SU-DHL-6 (cell line): ENCODE measurements at regions not wholly inside any gene's neighbourhood (a gene's known extent, or its start where the extent isn't known, plus 50 kb on each side); places are given as distances from the start of the nearest gene placed in this dataset.

Experiments
- H2AFZ ChIP-seq: fragments of 200-600 bp; sonication (generic); 2 replicates; pipeline ENCODE4 v1.6.1; 2014; ENCODE audit warnings: low read depth, mild to moderate bottlenecking, moderate library complexity, mixed read lengths, antibody characterized with exemption, low read length; ENCODE audit not compliant: severe bottlenecking
- H3F3A ChIP-seq: fragments of 200-600 bp; shearing (Covaris generic); 2 replicates; pipeline ENCODE4 v1.6.0; 2016; ENCODE audit warnings: antibody characterized with exemption, mild to moderate bottlenecking; ENCODE audit not compliant: insufficient read depth
- H3K27ac ChIP-seq: fragments of 200-600 bp; sonication (generic); 2 replicates; pipeline ENCODE4 v1.5.1; 2016; ENCODE audit warnings: low read depth, mild to moderate bottlenecking, low read length, moderate library complexity, mixed read lengths
- H3K27me3 ChIP-seq: fragments of 200-600 bp; sonication (generic), shearing (Covaris generic); 2 replicates; pipeline ENCODE4 v1.6.0; 2014; ENCODE audit warnings: mild to moderate bottlenecking, low read length
- H3K36me3 ChIP-seq: fragments of 200-600 bp; sonication (generic); 2 replicates; pipeline ENCODE4 v1.6.1; 2014; ENCODE audit warnings: mild to moderate bottlenecking, low read length, mixed read lengths
- H3K4me2 ChIP-seq: fragments of 300-600, 200-600 bp; shearing (Covaris generic), sonication (generic); 2 replicates; pipeline ENCODE4 v1.6.0; 2014; ENCODE audit warnings: low read length, low read depth, mild to moderate bottlenecking; ENCODE audit not compliant: poor library complexity, severe bottlenecking
- H3K4me3 ChIP-seq: fragments of 200-600 bp; sonication (generic); 2 replicates; pipeline ENCODE4 v1.5.1; 2014; ENCODE audit warnings: antibody characterized with exemption, low read length, mild to moderate bottlenecking, mixed read lengths; ENCODE audit not compliant: insufficient read depth, poor library complexity, severe bottlenecking
- H3K79me2 ChIP-seq: fragments of 200-600 bp; sonication (generic); 2 replicates; pipeline ENCODE4 v1.6.1; 2014; ENCODE audit warnings: mild to moderate bottlenecking, low read length, moderate library complexity; ENCODE audit not compliant: insufficient read depth
- H3K9ac ChIP-seq: fragments of 200-600 bp; sonication (generic); 2 replicates; pipeline ENCODE4 v1.7.0; 2014; ENCODE audit warnings: mild to moderate bottlenecking, low read length
- H3K9me2 ChIP-seq: fragments of 200-600 bp; sonication (generic); replicated peaks from 2 replicates; pipeline ENCODE4 v1.6.1; 2014; ENCODE audit warnings: low read length; ENCODE audit not compliant: insufficient read depth
- H3K9me3 ChIP-seq: fragments of 200-600 bp; sonication (generic); 2 replicates; pipeline ENCODE4 v1.6.1; 2014; ENCODE audit warnings: low read length, mixed read lengths; ENCODE audit not compliant: insufficient read depth
- H4K20me1 ChIP-seq: fragments of 200-600 bp; sonication (generic); 2 replicates; pipeline ENCODE4 v1.6.1; 2014; ENCODE audit warnings: low read depth, mild to moderate bottlenecking, antibody characterized with exemption, low read length, moderate library complexity, mixed read lengths
- EZH2phosphoT487 ChIP-seq: fragments of 200-600 bp; sonication (generic), shearing (Covaris generic); conservative IDR thresholded peaks from 2 replicates; pipeline ENCODE4 v1.6.1; 2018; ENCODE audit warnings: mild to moderate bottlenecking, antibody characterized with exemption, low read length, moderate library complexity, mixed read lengths
- TF ChIP-seq, protein P1 (sequence below): fragments of 200-600 bp; sonication (generic); IDR thresholded peaks from one replicate; pipeline ENCODE4 v1.5.1; 2017; ENCODE audit warnings: antibody characterized with exemption, mild to moderate bottlenecking, low read length, moderate library complexity; ENCODE audit not compliant: insufficient read depth, poor library complexity, severe bottlenecking

DNA sequence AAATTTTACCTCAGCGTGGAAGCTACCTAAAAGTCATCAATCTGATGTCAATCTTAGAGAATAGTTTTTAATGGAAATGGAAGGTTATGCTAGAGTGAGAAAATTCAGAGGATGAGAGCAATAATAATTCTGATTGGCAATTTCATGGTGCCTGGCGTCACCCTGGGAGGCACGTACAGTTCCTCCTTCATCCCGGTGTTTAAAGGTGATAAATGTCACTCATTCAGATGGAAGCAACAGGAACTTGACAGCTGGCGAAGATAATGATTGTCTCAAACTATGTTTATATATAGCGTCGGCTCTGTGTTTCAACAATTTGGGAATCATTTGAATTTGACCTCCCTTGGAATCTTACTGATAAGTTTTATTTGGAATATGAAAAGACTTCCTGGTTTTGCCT is 108.4 kb downstream of the MED10 start:
- TF ChIP-seq, protein P1, sequence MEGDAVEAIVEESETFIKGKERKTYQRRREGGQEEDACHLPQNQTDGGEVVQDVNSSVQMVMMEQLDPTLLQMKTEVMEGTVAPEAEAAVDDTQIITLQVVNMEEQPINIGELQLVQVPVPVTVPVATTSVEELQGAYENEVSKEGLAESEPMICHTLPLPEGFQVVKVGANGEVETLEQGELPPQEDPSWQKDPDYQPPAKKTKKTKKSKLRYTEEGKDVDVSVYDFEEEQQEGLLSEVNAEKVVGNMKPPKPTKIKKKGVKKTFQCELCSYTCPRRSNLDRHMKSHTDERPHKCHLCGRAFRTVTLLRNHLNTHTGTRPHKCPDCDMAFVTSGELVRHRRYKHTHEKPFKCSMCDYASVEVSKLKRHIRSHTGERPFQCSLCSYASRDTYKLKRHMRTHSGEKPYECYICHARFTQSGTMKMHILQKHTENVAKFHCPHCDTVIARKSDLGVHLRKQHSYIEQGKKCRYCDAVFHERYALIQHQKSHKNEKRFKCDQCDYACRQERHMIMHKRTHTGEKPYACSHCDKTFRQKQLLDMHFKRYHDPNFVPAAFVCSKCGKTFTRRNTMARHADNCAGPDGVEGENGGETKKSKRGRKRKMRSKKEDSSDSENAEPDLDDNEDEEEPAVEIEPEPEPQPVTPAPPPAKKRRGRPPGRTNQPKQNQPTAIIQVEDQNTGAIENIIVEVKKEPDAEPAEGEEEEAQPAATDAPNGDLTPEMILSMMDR: no peak
- TF ChIP-seq EZH2phosphoT487: no peak
- no peaks in the 10 kb centered on the region for H3F3A ChIP-seq
- H2AFZ ChIP-seq: no peak overlapping the region
- H3K9me2 ChIP-seq: no peaks in the 10 kb centered on the region
- no peaks in the 10 kb centered on the region for H3K36me3 ChIP-seq
- no peak overlapping the region for H3K4me2 ChIP-seq
- no peaks in the 10 kb centered on the region for H3K9me3 ChIP-seq
- no peaks in the 10 kb centered on the region for H3K79me2 ChIP-seq
- no peaks in the 10 kb centered on the region for H3K27me3 ChIP-seq
- H4K20me1 ChIP-seq: no peaks in the 10 kb centered on the region
- H3K4me3 ChIP-seq: no peak overlapping the region
- H3K9ac ChIP-seq: no peak overlapping the region
- H3K27ac ChIP-seq: no peak overlapping the region

DNA sequence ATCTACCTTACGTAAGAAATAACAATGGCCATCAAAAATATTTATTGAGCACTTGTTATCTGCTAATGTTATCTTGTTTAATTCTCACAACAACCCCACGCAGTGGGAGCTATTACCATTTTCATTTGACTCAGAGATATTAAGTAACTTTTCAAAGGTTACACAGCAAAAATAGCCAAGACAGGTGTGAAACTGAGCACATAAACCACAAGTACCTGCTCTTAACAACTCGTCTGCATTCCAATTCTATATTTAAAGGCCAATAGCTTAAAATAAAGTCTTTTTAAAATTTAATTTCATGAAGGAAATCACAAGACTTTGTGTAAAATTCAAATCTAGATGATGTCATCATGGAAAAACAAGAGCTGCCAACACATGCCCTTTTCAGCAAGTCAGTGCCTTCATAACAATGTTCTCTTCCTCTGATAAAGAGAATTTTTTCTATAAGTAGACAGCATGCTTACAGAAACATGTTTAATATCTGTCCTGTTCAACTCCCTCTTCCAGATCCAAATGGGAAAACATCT is 111.6 kb downstream of the MED10 start:
- Histone ChIP-seq H3K4me2 (no peak overlapping the region), H3K79me2 (no peaks in the 10 kb centered on the region), H4K20me1 (no peaks in the 10 kb centered on the region), H3K36me3 (no peaks in the 10 kb centered on the region), H3K4me3 (no peak overlapping the region), H3F3A (no peaks in the 10 kb centered on the region), H3K9me3 (no peaks in the 10 kb centered on the region), H3K9me2 (no peaks in the 10 kb centered on the region), H2AFZ (no peak overlapping the region), H3K27me3 (no peaks in the 10 kb centered on the region), H3K9ac (no peak overlapping the region), H3K27ac (no peak overlapping the region)
- no peak for TF ChIP-seq EZH2phosphoT487
- TF ChIP-seq, protein P1: no peak

DNA sequence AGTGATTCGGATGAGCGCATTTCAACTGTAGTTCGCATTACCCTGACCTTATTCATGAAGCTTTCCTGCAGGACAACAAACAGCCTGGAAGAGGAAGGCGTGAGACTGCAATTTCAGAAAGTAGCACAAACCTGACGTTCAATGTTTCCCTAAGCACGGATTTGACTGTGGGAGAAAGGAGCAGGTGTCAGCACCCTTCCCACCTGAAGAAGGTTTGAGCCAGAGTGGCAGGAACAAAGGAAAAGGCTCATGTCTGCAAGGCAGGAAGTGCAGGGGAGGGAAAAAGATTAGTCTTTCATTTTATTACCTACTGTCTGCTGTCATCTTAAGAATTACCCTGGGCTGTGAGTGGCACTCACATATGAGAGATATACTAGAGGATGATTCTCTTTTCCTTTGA is 114.0 kb downstream of the MED10 start:
- H3F3A ChIP-seq: no peaks in the 10 kb centered on the region
- H3K9ac ChIP-seq: no peak overlapping the region
- H2AFZ ChIP-seq: no peak overlapping the region
- H3K4me2 ChIP-seq: no peak overlapping the region
- H3K79me2 ChIP-seq: no peaks in the 10 kb centered on the region
- H3K27ac ChIP-seq: no peak overlapping the region
- TF ChIP-seq EZH2phosphoT487: no peak
- TF ChIP-seq, protein P1: no peak
- H4K20me1 ChIP-seq: no peaks in the 10 kb centered on the region
- no peaks in the 10 kb centered on the region for H3K9me3 ChIP-seq
- H3K4me3 ChIP-seq: no peak overlapping the region
- no peaks in the 10 kb centered on the region for H3K27me3 ChIP-seq
- H3K9me2 ChIP-seq: no peaks in the 10 kb centered on the region
- no peaks in the 10 kb centered on the region for H3K36me3 ChIP-seq
